GM04503 (cell line): ENCODE measurements at regions not wholly inside any gene's neighbourhood (a gene's known extent, or its start where the extent isn't known, plus 50 kb on each side); places are given as distances from the start of the nearest gene placed in this dataset.

Experiments used
- DNase-seq: peaks from one replicate; pipeline ENCODE4 v3.0.0-alpha.2; 2012; ENCODE audit warnings: low read depth

GRCh38 chr15:67892559-67893377 lies 52.9 kb upstream of the RNU6-1 start:
- DNase-seq = no peak

- no peak for DNase-seq
Measured at GRCh38 chr15:67895237-67895636, 55.4 kb upstream of the RNU6-1 start.

DNA sequence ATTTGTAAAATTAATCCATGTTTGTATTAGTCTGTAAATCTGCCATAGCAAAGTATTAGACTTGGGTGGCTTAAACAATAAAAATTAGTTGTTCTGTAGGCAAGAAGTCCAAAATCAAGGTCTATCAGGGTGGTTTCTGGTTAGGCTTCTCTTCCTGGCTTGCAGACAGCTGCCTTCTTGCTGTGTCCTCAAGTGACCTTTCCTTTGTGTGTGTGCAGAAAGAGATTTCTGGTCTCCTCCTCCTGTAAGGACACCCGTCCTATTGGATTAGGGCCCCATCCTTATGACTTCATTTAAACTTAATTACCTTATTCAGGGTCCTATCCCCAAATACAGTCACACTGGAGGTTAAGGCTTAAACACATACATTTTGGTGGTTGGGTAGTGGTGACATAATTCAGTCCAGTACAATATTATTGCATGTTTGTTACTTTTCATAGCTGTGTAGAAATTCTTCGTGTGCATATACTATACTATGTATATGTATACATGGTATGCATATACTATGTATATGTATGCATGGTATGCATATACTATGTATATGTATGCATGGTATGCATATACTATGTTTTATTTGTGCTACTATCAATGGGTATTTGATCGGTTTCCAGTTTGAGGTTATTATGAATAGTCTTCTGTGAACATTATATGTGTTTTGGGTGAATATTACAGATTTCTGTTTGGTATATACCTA lies 57.9 kb upstream of the RNU6-1 start:
- DNase-seq = no peak

DNA sequence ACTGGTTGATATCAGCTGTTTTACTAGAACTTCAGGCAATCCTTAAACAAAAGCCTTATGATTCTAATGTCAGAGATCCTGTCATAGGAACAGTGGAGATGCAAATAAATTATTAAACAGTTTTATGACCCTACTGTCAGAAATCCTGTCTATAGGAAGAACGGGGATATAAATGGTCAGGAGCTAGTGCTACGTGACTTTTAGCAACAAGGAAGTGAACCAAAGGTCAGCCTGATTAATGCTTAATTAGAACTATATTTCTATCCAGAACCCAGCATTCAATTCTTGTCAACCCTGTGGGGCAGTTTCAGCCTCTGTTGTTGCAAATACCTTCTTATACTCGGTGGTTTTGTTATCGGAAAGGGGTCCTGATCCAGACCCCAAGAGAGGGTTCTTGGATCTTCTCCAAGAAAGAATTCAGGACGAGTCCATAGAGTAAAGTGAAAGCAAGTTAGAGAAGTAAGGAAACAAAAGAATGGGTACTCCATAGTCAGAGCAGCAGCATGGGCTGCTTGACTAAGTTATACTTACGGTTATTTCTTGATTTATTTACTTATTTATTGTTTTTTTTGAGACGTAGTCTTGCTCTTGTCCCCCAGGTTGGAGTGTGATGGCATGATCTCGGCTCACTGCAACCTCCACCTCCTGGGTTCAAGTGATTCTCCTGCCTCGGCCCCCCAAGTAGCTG lies 59.9 kb upstream of the RNU6-1 start:
- no peak for DNase-seq

DNA sequence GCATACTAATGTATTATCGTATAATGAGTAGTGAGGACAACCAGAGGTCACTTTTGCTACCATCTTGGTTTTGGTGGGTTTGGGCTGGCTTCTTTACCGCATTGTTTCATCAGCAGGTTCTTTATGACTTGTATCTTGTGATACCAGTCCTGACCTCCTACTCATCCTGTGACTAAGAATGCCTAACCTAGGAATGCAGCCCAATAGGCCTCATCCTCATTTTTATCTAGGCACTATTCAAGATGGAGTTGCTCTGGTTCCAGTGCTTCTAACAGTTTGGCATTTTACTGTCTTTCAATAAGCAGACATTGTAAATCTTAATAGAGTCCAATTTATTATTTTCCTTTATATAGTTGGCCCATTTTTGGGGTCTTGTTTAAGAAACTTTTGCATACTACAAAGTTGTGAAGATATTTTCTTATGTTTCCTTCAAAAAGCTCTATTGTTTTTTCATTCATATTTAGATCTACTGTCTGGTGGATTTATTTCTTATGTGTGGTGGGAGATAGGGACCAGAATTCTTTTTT lies 60.8 kb upstream of the RNU6-1 start:
- DNase-seq = no peak

DNA sequence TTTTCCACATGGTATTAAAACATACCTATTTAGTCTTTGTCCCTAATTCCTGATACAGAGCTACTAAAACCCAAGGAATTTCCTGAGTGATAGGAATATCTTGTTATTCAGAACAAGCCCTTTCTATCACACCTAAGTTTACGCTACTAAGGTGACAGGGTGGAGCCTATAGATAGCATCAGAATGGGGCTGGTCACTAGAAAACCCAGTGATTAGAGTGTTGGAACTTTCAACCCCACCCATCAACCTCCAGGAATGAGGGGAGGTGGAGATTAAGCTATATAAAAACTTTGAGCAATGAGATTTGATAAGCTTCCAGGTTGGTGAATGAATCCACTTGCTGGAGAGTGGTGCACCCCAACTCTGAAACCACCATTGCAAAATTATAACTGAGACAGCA lies 62.1 kb upstream of the RNU6-1 start:
- DNase-seq = no peak

DNA sequence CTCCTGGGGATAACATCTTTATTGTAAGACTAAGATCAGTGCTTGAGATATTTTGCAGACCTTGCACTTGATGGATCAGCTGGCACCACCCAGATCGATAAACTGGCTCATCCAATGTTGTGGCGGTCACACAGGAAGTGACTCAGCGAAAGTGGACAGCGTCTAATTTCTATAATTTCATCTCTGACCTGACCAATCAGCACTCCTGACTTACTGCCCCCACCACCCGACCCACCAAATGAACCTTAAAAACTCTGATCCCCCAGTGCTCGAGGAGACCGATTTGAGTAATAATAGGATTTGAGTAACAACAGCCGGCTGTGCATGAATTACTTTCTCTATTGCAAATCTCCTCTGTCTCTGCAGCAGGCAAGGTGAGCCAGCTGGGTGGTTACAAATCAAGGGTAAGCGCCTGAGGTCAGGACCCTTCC lies 62.7 kb upstream of the RNU6-1 start:
- no peak for DNase-seq

DNA sequence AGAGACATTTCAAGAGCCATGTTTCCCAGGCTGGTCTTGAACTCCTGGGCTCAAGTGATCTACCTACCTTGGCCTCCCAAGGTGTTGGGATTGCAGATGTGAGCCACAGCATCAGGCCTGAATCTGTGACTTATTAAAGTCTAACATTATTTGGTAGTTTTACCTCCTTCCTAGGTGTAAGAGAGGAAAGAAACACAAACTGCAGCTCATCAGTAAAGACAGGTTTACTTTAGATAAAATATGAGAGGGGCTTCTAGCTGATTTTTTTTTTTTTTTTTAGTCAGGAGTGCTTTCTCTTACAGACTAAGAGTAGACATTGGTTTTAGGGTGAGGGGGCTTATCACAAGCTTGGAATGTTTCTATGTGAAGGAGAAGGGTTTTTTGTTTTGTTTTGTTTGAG lies 63.9 kb upstream of the RNU6-1 start:
- DNase-seq = no peak

GRCh38 chr15:67905628-67906027 lies 65.8 kb upstream of the RNU6-1 start:
- no peak for DNase-seq

DNA sequence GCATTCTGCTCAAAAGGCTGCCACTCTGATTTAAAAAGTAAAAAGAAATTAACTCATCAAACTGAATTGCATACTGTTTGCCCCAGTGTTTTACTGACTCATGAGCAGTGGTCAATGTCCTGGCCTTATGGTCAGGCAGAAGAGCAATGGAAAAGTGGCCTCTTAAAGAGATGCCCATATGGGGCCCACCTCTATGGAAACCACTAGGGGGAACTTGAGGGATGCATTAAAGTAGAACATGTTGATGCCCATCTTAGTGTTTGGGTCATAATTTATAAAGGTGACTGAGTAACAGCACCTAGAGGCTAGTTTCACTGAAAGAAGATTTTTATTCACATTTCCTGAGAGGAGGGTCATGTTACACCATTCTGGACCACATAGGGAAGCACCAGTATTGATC lies 66.5 kb upstream of the RNU6-1 start:
- no peak for DNase-seq

- DNase-seq = no peak
Measured at GRCh38 chr15:67907184-67907723, 67.4 kb upstream of the RNU6-1 start.

DNA sequence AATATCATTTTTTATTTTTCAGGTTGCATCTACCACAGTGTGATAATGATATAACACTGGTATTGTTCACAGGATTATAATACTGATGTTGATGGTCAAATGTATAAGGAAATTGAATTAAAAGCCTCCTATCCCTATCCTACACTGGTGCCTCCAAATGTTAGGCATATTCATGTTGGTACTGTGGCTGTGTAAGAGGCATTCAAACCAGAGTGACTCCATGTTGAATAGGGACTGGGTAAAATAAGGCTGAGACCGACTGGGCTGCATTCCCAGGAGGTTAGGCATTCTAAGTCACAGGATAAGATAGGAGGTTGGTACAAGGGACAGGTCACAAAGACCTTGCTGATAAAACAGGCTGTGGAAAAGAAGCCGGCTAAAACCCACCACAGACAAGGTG lies 68.9 kb upstream of the RNU6-1 start:
- no peak for DNase-seq

GRCh38 chr15:67911727-67912126 lies 71.9 kb upstream of the RNU6-1 start:
- no peak for DNase-seq

- no peak for DNase-seq
Measured at GRCh38 chr15:67914028-67914427, 74.2 kb upstream of the RNU6-1 start.

- no peak for DNase-seq
Measured at GRCh38 chr15:67914537-67915460, 75.0 kb upstream of the RNU6-1 start.

GRCh38 chr15:67915461-67916374 lies 75.9 kb upstream of the RNU6-1 start:
- no peak for DNase-seq

GRCh38 chr15:67916565-67916964 lies 76.7 kb upstream of the RNU6-1 start:
- DNase-seq = no peak

DNA sequence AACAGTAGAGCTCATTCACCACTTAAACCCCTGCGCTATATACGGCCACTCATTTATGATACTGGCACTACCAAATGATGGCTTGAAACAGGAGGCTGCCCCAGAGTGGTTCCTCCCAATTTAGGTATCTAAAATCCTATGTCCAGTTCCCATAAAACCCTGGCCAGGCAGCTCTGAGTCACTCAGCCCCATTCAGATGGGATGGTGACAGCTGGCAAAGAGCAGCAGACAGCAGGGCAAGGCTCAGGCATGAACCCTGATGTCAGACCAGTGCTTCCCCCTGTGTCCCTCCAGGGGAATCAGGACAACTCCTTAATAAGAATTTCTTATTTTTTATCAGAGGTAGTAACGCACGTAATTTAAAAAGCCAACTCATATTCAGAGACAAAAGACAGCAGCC lies 77.2 kb upstream of the RNU6-1 start:
- no peak for DNase-seq

GRCh38 chr15:67917636-67918035 lies 77.8 kb upstream of the RNU6-1 start:
- DNase-seq = no peak

GRCh38 chr15:67918205-67918861 lies 78.5 kb upstream of the RNU6-1 start:
- DNase-seq = no peak
